22Rv1 (cell line): ENCODE measurements at regions not wholly inside any gene's neighbourhood (a gene's known extent, or its start where the extent isn't known, plus 50 kb on each side); places are given as distances from the start of the nearest gene placed in this dataset.

Source experiments
- CTCF ChIP-seq: fragments of 450-650 bp; IDR thresholded peaks from 2 replicates; pipeline ENCODE4 v1.5.1; 2017; ENCODE audit warnings: mild to moderate bottlenecking
- ZFX ChIP-seq: fragments of 450-650 bp; IDR thresholded peaks from 2 replicates; pipeline ENCODE4 v1.6.1; 2017; ENCODE audit warnings: antibody characterized with exemption, borderline replicate concordance

GRCh38 chr3:4038351-4038750, 239.1 kb downstream of the LRRN1 start:
- no peak for TF ChIP-seq CTCF
- no peak for TF ChIP-seq ZFX
